H1 (cell line): ENCODE measurements at regions not wholly inside any gene's neighbourhood (a gene's known extent, or its start where the extent isn't known, plus 50 kb on each side); places are given as distances from the start of the nearest gene placed in this dataset.

Experiments
- CHD1 ChIP-seq: IDR thresholded peaks from 2 replicates; pipeline ENCODE4 v1.6.1; 2012; ENCODE audit warnings: low read depth, low read length, improper control_type of control experiment
- CTCF ChIP-seq, 3 experiments: IDR thresholded peaks; 1 replicate in 2 of 3; 2 replicates in 1 of 3; pipeline versions ENCODE4 v1.5.1 to v1.6.1; 2011; ENCODE audit warnings: low read length in 3 of 3, mild to moderate bottlenecking in 3 of 3, inconsistent platforms in 2 of 3, low read depth in 1 of 3, moderate library complexity in 1 of 3; ENCODE audit not compliant: insufficient read depth in 1 of 3; ENCODE audit errors: control extremely low read depth in 1 of 3
- EGR1 ChIP-seq: IDR thresholded peaks from 2 replicates; pipeline ENCODE4 v1.6.1; 2011; ENCODE audit warnings: low read depth, low read length, borderline replicate concordance
- EP300 ChIP-seq, 2 experiments: IDR thresholded peaks; 1 replicate in 1 of 2; 2 replicates in 1 of 2; pipeline ENCODE4 v1.6.1; 2011 to 2012; ENCODE audit warnings: low read depth in 2 of 2, low read length in 2 of 2, mild to moderate bottlenecking in 2 of 2, borderline replicate concordance in 1 of 2, inconsistent platforms in 1 of 2, moderate library complexity in 1 of 2
- EZH2 ChIP-seq: fragments of 200-600 bp; sonication (generic); IDR thresholded peaks from 2 replicates; pipeline ENCODE4 v1.7.1; 2012; ENCODE audit warnings: low read depth, mild to moderate bottlenecking, moderate library complexity, low read length, inconsistent platforms; ENCODE audit not compliant: severe bottlenecking
- MAX ChIP-seq: IDR thresholded peaks from 2 replicates; pipeline ENCODE4 v1.6.1; 2012; ENCODE audit warnings: inconsistent platforms
- NRF1 ChIP-seq: IDR thresholded peaks from 2 replicates; pipeline ENCODE4 v1.6.1; 2011; ENCODE audit warnings: mild to moderate bottlenecking, low read depth, low read length, improper control_type of control experiment
- POLR2A ChIP-seq, 2 experiments: IDR thresholded peaks; 1 replicate in 1 of 2; 2 replicates in 1 of 2; pipeline ENCODE4 v1.6.1; 2011; ENCODE audit warnings: low read depth in 2 of 2, low read length in 2 of 2, mild to moderate bottlenecking in 2 of 2; ENCODE audit errors: control extremely low read depth in 1 of 2
- RAD21 ChIP-seq, 2 experiments: IDR thresholded peaks in 1 of 2; conservative IDR thresholded peaks in 1 of 2; 2 replicates each; pipeline ENCODE4 v1.6.1; 2011; ENCODE audit warnings: low read depth in 2 of 2, low read length in 2 of 2, improper control_type of control experiment in 1 of 2, inconsistent platforms in 1 of 2, mild to moderate bottlenecking in 1 of 2, moderate library complexity in 1 of 2
- SP2 ChIP-seq: IDR thresholded peaks from 2 replicates; pipeline ENCODE4 v1.6.1; 2012; ENCODE audit warnings: mild to moderate bottlenecking, low read length, inconsistent platforms
- TAF1 ChIP-seq: IDR thresholded peaks from 2 replicates; pipeline ENCODE4 v1.6.1; 2011; ENCODE audit warnings: mild to moderate bottlenecking, low read depth, low read length
- TBP ChIP-seq: IDR thresholded peaks from 2 replicates; pipeline ENCODE4 v1.6.1; 2011; ENCODE audit warnings: low read depth, low read length, improper control_type of control experiment
- TCF12 ChIP-seq: IDR thresholded peaks from 2 replicates; pipeline ENCODE4 v1.6.1; 2011; ENCODE audit warnings: low read depth, mild to moderate bottlenecking, low read length

GRCh38 chr7:125563964-125564529, 634.4 kb upstream of the POT1 start:
- TF ChIP-seq CTCF (IDR thresholded peaks at IDR 0.05; ENCODE audit: control extremely low read depth in 1 of 3, insufficient read depth in 1 of 3, low read depth in 1 of 3, low read length in 3 of 3) (no peak), EGR1 (no peak), POLR2A (IDR thresholded peaks at IDR 0.05; ENCODE audit: control extremely low read depth in 1 of 2, low read depth in 2 of 2, low read length in 2 of 2) (no peak), EP300 (IDR thresholded peaks at IDR 0.05; ENCODE audit: borderline replicate concordance in 1 of 2, low read depth in 2 of 2, low read length in 2 of 2) (no peak), TBP (no peak), TAF1 (no peak), NRF1 (no peak), RAD21 (IDR thresholded peaks at IDR 0.05 in 1 of 2, conservative IDR thresholded peaks at IDR 0.05 in 1 of 2; ENCODE audit: low read depth in 2 of 2, low read length in 2 of 2) (no peak), MAX (no peak), TCF12 (no peak), EZH2 (no peak), SP2 (no peak), CHD1 (no peak)
